Esophagus squamous epithelium (tissue), 5 donors: ENCODE measurements at regions not wholly inside any gene's neighbourhood (a gene's known extent, or its start where the extent isn't known, plus 50 kb on each side); places are given as distances from the start of the nearest gene placed in this dataset.

Source experiments
- DNase-seq: peaks from one replicate; lab custom pipeline; 2025; lab: John Stamatoyannopoulos, UW
- H3K27ac ChIP-seq, 4 donors: fragments of 200-600 bp; sonication (generic); one replicate each; pipeline ENCODE4 v1.5.1; 2016 to 2019; ENCODE audit warnings: mild to moderate bottlenecking in 1 of 4
- H3K27me3 ChIP-seq, 4 donors: fragments of 200-600 bp; sonication (generic); 1 replicate in 3 of 4; 2 replicates in 1 of 4; pipeline versions ENCODE4 v1.5.1 to v1.6.0; 2017 to 2021; ENCODE audit warnings: antibody characterized with exemption in 1 of 4
- H3K36me3 ChIP-seq, 3 donors: fragments of 200-600 bp; sonication (generic); one replicate each; pipeline ENCODE4 v1.5.1; 2016 to 2019
- H3K4me1 ChIP-seq, 3 donors: fragments of 200-600 bp; sonication (generic); one replicate each; pipeline ENCODE4 v1.5.1; 2017 to 2019
- H3K4me3 ChIP-seq, 4 donors: fragments of 200-600 bp; sonication (generic); 1 replicate in 3 of 4; 2 replicates in 1 of 4; pipeline ENCODE4 v1.5.1; 2016 to 2019; ENCODE audit warnings: mild to moderate bottlenecking in 2 of 4, moderate library complexity in 1 of 4
- H3K9me3 ChIP-seq, 3 donors: fragments of 200-600 bp; sonication (generic); one replicate each; pipeline ENCODE4 v1.5.1; 2016 to 2019
- POLR2A ChIP-seq, 4 donors: fragments of 450-650 bp; IDR thresholded peaks; one replicate each; pipeline ENCODE4 v1.6.1; 2017; ENCODE audit warnings: antibody characterized with exemption in 4 of 4, mild to moderate bottlenecking in 4 of 4, moderate library complexity in 3 of 4
- WGBS, 2 donors: methylation state at CpG; one replicate each; pipeline ENCODE4 v1.1.5; 2018; 5-methylcytosine and 5-hydroxymethylcytosine counted together
- intact Hi-C: fragments of 100-400 bp; cut with DNase I; formaldehyde crosslinking; loops from one replicate; pipeline ENCODE4 v1.15.0; 2022
- TF ChIP-seq, protein P1 (sequence below), 6 experiments: fragments of 450-650 bp in 4 of 6; fragments of 200-600 bp in 2 of 6; sonication (generic) in 2 of 6; IDR thresholded peaks; one replicate each; pipeline ENCODE4 v1.5.1; 2016 to 2019; ENCODE audit warnings: antibody characterized with exemption in 6 of 6, mild to moderate bottlenecking in 4 of 6, moderate library complexity in 4 of 6
- donor health status: DM: yes; HTN: yes; CAD: no.

DNA sequence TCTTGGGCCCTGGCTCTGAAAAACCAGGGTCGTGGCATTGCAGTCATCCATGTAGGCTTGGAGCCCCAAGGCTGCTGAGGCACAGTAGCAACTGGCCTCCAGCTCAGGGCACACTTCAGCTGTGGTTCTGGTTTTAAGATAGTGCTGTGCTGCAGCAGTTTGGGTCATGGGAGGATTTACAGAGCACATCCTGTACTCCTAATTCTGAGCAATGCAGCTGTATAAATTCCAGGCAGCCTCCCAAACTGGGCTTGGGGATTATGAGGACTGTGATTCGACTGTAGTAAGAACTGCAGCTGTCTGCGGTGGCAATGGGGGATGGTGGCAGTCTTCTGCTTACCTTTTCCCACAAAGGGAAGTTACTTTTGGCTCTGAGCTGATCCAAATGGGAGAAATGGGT lies 536.3 kb upstream of the GCFC2 start:
- TF ChIP-seq, protein P1, sequence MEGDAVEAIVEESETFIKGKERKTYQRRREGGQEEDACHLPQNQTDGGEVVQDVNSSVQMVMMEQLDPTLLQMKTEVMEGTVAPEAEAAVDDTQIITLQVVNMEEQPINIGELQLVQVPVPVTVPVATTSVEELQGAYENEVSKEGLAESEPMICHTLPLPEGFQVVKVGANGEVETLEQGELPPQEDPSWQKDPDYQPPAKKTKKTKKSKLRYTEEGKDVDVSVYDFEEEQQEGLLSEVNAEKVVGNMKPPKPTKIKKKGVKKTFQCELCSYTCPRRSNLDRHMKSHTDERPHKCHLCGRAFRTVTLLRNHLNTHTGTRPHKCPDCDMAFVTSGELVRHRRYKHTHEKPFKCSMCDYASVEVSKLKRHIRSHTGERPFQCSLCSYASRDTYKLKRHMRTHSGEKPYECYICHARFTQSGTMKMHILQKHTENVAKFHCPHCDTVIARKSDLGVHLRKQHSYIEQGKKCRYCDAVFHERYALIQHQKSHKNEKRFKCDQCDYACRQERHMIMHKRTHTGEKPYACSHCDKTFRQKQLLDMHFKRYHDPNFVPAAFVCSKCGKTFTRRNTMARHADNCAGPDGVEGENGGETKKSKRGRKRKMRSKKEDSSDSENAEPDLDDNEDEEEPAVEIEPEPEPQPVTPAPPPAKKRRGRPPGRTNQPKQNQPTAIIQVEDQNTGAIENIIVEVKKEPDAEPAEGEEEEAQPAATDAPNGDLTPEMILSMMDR (IDR thresholded peaks at IDR 0.05): no peak
- TF ChIP-seq POLR2A (IDR thresholded peaks at IDR 0.05): no peak

GRCh38 chr2:76211991-76212985 lies 501.6 kb upstream of the GCFC2 start:
- Histone ChIP-seq H3K27me3 (no peaks in the 10 kb centered on the region), H3K9me3 (no peaks in the 10 kb centered on the region), H3K27ac (no peak overlapping the region), H3K4me3 (no peak overlapping the region), H3K36me3 (no peaks in the 10 kb centered on the region), H3K4me1 (no peaks in the 10 kb centered on the region)
- intact Hi-C loops: no loop called here
- TF ChIP-seq POLR2A (IDR thresholded peaks at IDR 0.05): no peak
- TF ChIP-seq, protein P1 (IDR thresholded peaks at IDR 0.05): no peak
- WGBS, 2 donors: 50 to 61% methylated on average over 5 of the region's 5 CpGs
- DNase-seq: no peak

More for the DNA sequence above, 536.3 kb upstream of the GCFC2 start:
- H3K4me1 ChIP-seq: no peaks in the 10 kb centered on the region
- no peak overlapping the region for H3K4me3 ChIP-seq
- H3K27ac ChIP-seq: no peak overlapping the region
- no peaks in the 10 kb centered on the region for H3K27me3 ChIP-seq
- H3K9me3 ChIP-seq: no peaks in the 10 kb centered on the region
- H3K36me3 ChIP-seq: no peaks in the 10 kb centered on the region
- intact Hi-C loops: no loop called here
- DNase-seq: no peak
- 57 to 60% methylated on average over 2 to 3 of the region's 3 CpGs for WGBS, 2 donors

DNA sequence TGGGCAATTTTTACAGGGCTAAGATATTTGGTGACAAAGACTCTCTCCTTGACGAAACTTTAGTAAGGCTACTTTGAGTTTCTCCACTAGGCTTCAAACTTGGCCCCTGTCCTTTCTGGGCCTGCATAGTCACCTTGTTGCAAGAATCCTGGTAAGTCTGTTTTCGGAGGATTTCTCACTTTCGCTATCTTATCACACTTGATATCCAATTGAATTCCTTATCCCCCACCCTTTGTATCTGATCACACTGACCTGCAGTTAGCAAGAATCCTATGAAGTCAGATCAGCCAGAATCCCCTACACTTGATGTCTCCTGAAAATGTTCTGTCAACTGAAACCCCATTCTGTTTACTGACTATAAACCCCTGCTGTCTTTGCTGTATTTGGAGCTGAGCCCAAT lies 499.8 kb upstream of the GCFC2 start:
- intact Hi-C loops: no loop called here
- Histone ChIP-seq H3K36me3 (no peaks in the 10 kb centered on the region), H3K9me3 (no peaks in the 10 kb centered on the region), H3K27ac (no peak overlapping the region), H3K4me1 (no peaks in the 10 kb centered on the region), H3K4me3 (no peak overlapping the region), H3K27me3 (no peaks in the 10 kb centered on the region)
- WGBS, 2 donors: 79 to 93% methylated on average over 3 of the region's 3 CpGs
- DNase-seq: no peak
- TF ChIP-seq, protein P1 (IDR thresholded peaks at IDR 0.05): no peak
- TF ChIP-seq POLR2A (IDR thresholded peaks at IDR 0.05): no peak

- 48 to 62% methylated on average over 2 of the region's 2 CpGs for WGBS, 2 donors
- H3K9me3 ChIP-seq: no peaks in the 10 kb centered on the region
- no peaks in the 10 kb centered on the region for H3K36me3 ChIP-seq
- intact Hi-C loops: no loop called here
- H3K27me3 ChIP-seq: no peaks in the 10 kb centered on the region
- no peak for DNase-seq
- TF ChIP-seq, protein P1 (IDR thresholded peaks at IDR 0.05): no peak
- no peak for TF ChIP-seq POLR2A (IDR thresholded peaks at IDR 0.05)
- no peak overlapping the region for H3K27ac ChIP-seq
- H3K4me3 ChIP-seq: no peak overlapping the region
- no peaks in the 10 kb centered on the region for H3K4me1 ChIP-seq
Measured at GRCh38 chr2:76204048-76204447, 493.3 kb upstream of the GCFC2 start.

DNA sequence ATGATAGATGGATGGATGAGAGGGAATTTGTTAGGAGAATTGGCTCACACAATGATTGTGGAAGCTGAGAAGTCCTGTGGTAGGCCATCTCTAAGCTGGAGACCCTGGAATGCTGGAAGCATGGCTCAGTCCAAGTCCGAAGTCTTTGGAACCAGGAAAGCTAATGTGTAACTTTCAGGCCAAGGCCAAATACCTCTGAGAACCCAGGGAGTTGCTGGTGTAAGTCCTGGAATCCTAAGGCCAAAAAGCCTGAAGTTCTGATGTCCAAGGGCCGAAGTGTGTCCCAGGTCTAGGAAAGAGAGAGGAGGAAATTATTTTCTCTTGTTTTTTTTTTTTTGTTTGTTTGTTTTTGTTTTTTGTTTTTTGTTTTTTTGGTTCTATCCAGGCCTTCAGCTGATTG lies 492.2 kb upstream of the GCFC2 start:
- Histone ChIP-seq H3K27ac (no peak overlapping the region), H3K4me3 (no peak overlapping the region), H3K27me3 (no peaks in the 10 kb centered on the region), H3K4me1 (no peaks in the 10 kb centered on the region), H3K9me3 (no peaks in the 10 kb centered on the region), H3K36me3 (no peaks in the 10 kb centered on the region)
- WGBS, 2 donors: 61 to 64% methylated on average over 2 of the region's 2 CpGs
- intact Hi-C loops: no loop called here
- DNase-seq: no peak
- TF ChIP-seq, protein P1 (IDR thresholded peaks at IDR 0.05): no peak
- TF ChIP-seq POLR2A (IDR thresholded peaks at IDR 0.05): no peak
